Gastroesophageal sphincter (tissue), 3 donors: ENCODE measurements at regions not wholly inside any gene's neighbourhood (a gene's known extent, or its start where the extent isn't known, plus 50 kb on each side); places are given as distances from the start of the nearest gene placed in this dataset.

Experiments
- CTCF ChIP-seq, 4 experiments: fragments of 200-600 bp in 2 of 4; fragments of 450-650 bp in 2 of 4; sonication (generic) in 1 of 4; IDR thresholded peaks; one replicate each; pipeline ENCODE4 v1.5.1; 2017 to 2019; ENCODE audit warnings: antibody characterized with exemption in 4 of 4, mild to moderate bottlenecking in 2 of 4, moderate library complexity in 2 of 4
- EP300 ChIP-seq: sonication (generic); formaldehyde crosslinking; IDR thresholded peaks from one replicate; pipeline ENCODE4 v1.6.1; 2017; ENCODE audit warnings: antibody characterized with exemption, mild to moderate bottlenecking
- POLR2A ChIP-seq, 2 donors: fragments of 450-650 bp; IDR thresholded peaks; one replicate each; pipeline ENCODE4 v1.6.1; 2017; ENCODE audit warnings: antibody characterized with exemption in 2 of 2, mild to moderate bottlenecking in 2 of 2, moderate library complexity in 1 of 2
- POLR2AphosphoS5 ChIP-seq: sonication (generic); formaldehyde crosslinking; IDR thresholded peaks from one replicate; pipeline ENCODE4 v1.6.1; 2017; ENCODE audit warnings: antibody characterized with exemption

DNA sequence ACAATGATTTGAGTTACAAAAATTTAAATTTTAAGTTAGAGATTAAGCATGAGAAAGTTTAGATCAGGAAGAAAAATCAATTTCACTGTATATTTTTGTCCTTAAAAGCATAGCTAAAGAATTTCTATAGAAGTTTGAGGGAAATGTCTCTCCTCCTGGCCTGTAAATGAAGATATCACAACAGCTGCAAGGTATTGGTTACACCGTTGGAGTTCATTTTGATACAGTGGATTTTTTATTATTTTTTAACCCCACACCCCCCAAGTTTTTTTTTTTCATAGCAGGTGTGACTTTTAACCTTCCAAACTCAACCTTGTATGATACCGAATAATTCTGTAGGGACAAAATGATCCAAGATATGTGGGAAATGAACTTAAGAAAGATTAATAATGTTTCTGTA lies 156.3 kb downstream of the DISP1 start:
- TF ChIP-seq POLR2A (IDR thresholded peaks at IDR 0.05) (no peak), CTCF (IDR thresholded peaks at IDR 0.05) (no peak), EP300 (no peak), POLR2AphosphoS5 (no peak)
